Keratinocyte (primary cell): ENCODE measurements at regions not wholly inside any gene's neighbourhood (a gene's known extent, or its start where the extent isn't known, plus 50 kb on each side); places are given as distances from the start of the nearest gene placed in this dataset.

Experiments used
- DNase-seq: peaks from one replicate; pipeline ENCODE4 v3.0.0-alpha.2; 2011; ENCODE audit warnings: low read depth, missing footprints, low spot score
- FAIRE-seq: peaks from 2 replicates; lab custom pipeline; 2011; peaks lifted over from hg19 to GRCh38; lab: Jason Lieb, UNC
- H2AFZ ChIP-seq: 2 replicates; pipeline ENCODE4 v1.6.0; 2012; ENCODE audit warnings: low read length, control low read depth, inconsistent platforms; ENCODE audit not compliant: control insufficient read depth
- H3K27ac ChIP-seq: 2 replicates; pipeline ENCODE4 v1.5.1; 2011; ENCODE audit warnings: low read length; ENCODE audit not compliant: control insufficient read depth, insufficient read depth
- H3K27me3 ChIP-seq: 3 replicates; pipeline ENCODE4 v1.6.0; 2011; ENCODE audit warnings: low read length; ENCODE audit not compliant: control insufficient read depth, insufficient read depth; ENCODE audit errors: extremely low read depth
- H3K36me3 ChIP-seq, 2 experiments: 2 replicates in 1 of 2; 3 replicates in 1 of 2; pipeline ENCODE4 v1.5.1; 2011; ENCODE audit warnings: low read length in 2 of 2, mild to moderate bottlenecking in 1 of 2; ENCODE audit not compliant: control insufficient read depth in 2 of 2, insufficient read depth in 2 of 2; ENCODE audit errors: extremely low read depth in 1 of 2
- H3K4me1 ChIP-seq: 3 replicates; pipeline ENCODE4 v1.5.1; 2011; ENCODE audit warnings: low read length; ENCODE audit not compliant: control insufficient read depth, insufficient read depth; ENCODE audit errors: extremely low read depth
- H3K4me2 ChIP-seq: 3 replicates; pipeline ENCODE4 v1.6.0; 2011; ENCODE audit warnings: low read depth, low read length; ENCODE audit not compliant: control insufficient read depth, insufficient read depth; ENCODE audit errors: extremely low read depth
- H3K4me3 ChIP-seq, 3 experiments: fragments of 200-600 bp in 1 of 3; sonication (generic) in 1 of 3; 2 replicates in 2 of 3; 3 replicates in 1 of 3; pipeline ENCODE4 v1.5.1; 2011 to 2016; ENCODE audit warnings: low read length in 3 of 3, mild to moderate bottlenecking in 3 of 3, control low read depth in 2 of 3, inconsistent platforms in 1 of 3, low read depth in 1 of 3, mixed read lengths in 1 of 3, mixed run types in 1 of 3, moderate library complexity in 1 of 3; ENCODE audit not compliant: control insufficient read depth in 2 of 3, insufficient read depth in 2 of 3; ENCODE audit errors: extremely low read depth in 1 of 3
- H3K79me2 ChIP-seq: 2 replicates; pipeline ENCODE4 v1.6.0; 2012; ENCODE audit warnings: low read length; ENCODE audit not compliant: control insufficient read depth, insufficient read depth
- H3K9ac ChIP-seq: 3 replicates; pipeline ENCODE4 v1.6.0; 2011; ENCODE audit warnings: low read length; ENCODE audit not compliant: control insufficient read depth, insufficient read depth; ENCODE audit errors: extremely low read depth
- H3K9me1 ChIP-seq: 3 replicates; pipeline ENCODE4 v1.6.0; 2011; ENCODE audit warnings: low read length; ENCODE audit not compliant: control insufficient read depth, insufficient read depth; ENCODE audit errors: extremely low read depth
- H3K9me3 ChIP-seq: 2 replicates; pipeline ENCODE4 v1.5.1; 2012; ENCODE audit warnings: low read depth, low read length; ENCODE audit not compliant: control insufficient read depth
- H4K20me1 ChIP-seq: 3 replicates; pipeline ENCODE4 v1.6.0; 2011; ENCODE audit warnings: low read length; ENCODE audit not compliant: control insufficient read depth, insufficient read depth; ENCODE audit errors: extremely low read depth
- CTCF ChIP-seq, 3 experiments: IDR thresholded peaks in 1 of 3; conservative IDR thresholded peaks in 1 of 3; optimal IDR thresholded peaks in 1 of 3; 2 replicates in 2 of 3; 3 replicates in 1 of 3; pipeline versions ENCODE3 to v1.5.1; 2011; ENCODE audit warnings: low read length in 3 of 3, mild to moderate bottlenecking in 3 of 3, moderate library complexity in 2 of 3, control low read depth in 1 of 3, inconsistent platforms in 1 of 3; ENCODE audit not compliant: insufficient read depth in 2 of 3; ENCODE audit errors: extremely low read depth in 1 of 3
- EZH2 ChIP-seq: IDR thresholded peaks from one replicate; pipeline ENCODE4 v1.6.1; 2012; ENCODE audit warnings: inconsistent platforms, mild to moderate bottlenecking, low read length, moderate library complexity
- dilution Hi-C: fragments of 300-500 bp; cut with MboI; formaldehyde crosslinking; loops from one replicate; pipeline ENCODE4 v1.7.0; 2020; ENCODE audit warnings: low sequenced_read_pairs; ENCODE audit not compliant: extremely low pct_ligation_motif_present

DNA sequence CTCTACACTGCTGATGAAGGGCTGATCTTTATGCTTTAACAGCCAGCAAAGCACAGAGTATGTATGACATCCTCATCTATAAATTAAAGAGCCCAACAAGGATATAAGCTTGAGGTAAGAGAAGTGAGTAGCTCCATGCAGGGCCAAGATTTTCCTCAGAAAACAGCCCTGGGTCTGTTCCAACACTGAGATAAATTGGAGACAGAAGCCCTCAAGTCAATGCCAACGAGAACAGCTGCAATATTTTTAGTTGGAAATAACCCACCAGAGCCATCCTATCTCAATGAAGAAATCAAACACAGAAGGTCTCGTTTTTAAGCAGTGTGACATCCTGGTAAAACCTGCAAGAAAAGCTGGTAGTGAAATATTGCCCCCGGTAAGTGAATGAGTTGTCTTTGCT lies 297.0 kb upstream of the AUTS2 start:
- Histone ChIP-seq H3K4me2 (no peak overlapping the region), H3K9ac (no peak overlapping the region), H3K4me1 (no peaks in the 10 kb centered on the region), H3K27ac (no peak overlapping the region), H3K9me1 (no peaks in the 10 kb centered on the region), H4K20me1 (no peaks in the 10 kb centered on the region), H3K79me2 (no peaks in the 10 kb centered on the region), H3K4me3 (no peak overlapping the region), H3K9me3 (peaks cover 2% of the 10 kb centered on the region), H3K36me3 (no peaks in the 10 kb centered on the region), H3K27me3 (no peaks in the 10 kb centered on the region), H2AFZ (no peak overlapping the region)
- dilution Hi-C loops: no loop called here
- FAIRE-seq (no peak), DNase-seq (no peak)
- TF ChIP-seq EZH2 (no peak), CTCF (optimal IDR thresholded peaks at IDR 0.05 in 1 of 3, IDR thresholded peaks at IDR 0.05 in 1 of 3, conservative IDR thresholded peaks at IDR 0.05 in 1 of 3; ENCODE audit: extremely low read depth in 1 of 3, insufficient read depth in 2 of 3, low read length in 3 of 3) (no peak)

DNA sequence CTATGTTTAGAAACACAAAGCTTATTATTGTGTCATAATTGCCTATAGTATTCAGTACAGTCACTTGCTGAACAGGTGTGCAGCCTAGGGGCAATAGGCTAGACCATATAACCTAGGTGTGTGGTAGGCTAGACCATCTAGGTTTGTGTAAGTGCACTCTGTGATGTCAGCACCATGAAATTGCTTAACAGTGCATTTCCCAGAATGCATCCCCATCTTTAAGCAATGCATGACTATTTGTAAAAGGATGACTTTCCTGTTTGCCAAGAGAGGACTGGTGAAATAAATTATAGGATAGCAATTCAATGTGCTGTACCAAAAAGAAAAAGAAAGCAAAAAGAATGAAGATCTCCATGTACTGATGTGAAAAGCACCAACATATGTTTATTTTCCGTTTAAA lies 288.7 kb upstream of the AUTS2 start:
- Histone ChIP-seq H3K9me3 (no peaks in the 10 kb centered on the region), H3K4me2 (no peak overlapping the region), H3K4me3 (no peak overlapping the region), H3K36me3 (no peaks in the 10 kb centered on the region), H3K9ac (no peak overlapping the region), H3K4me1 (no peaks in the 10 kb centered on the region), H4K20me1 (no peaks in the 10 kb centered on the region), H3K79me2 (no peaks in the 10 kb centered on the region), H3K27ac (no peak overlapping the region), H3K9me1 (no peaks in the 10 kb centered on the region), H3K27me3 (no peaks in the 10 kb centered on the region), H2AFZ (no peak overlapping the region)
- dilution Hi-C loops: no loop called here
- FAIRE-seq: no peak
- TF ChIP-seq EZH2 (no peak), CTCF (optimal IDR thresholded peaks at IDR 0.05 in 1 of 3, IDR thresholded peaks at IDR 0.05 in 1 of 3, conservative IDR thresholded peaks at IDR 0.05 in 1 of 3; ENCODE audit: extremely low read depth in 1 of 3, insufficient read depth in 2 of 3, low read length in 3 of 3) (no peak)
- DNase-seq: no peak
